ENCODE measurements at regions not wholly inside any gene's neighbourhood (a gene's known extent, or its start where the extent isn't known, plus 50 kb on each side); places are given as distances from the start of the nearest gene placed in this dataset.

GRCh38 chr10:128860574-128860973 is 606.5 kb upstream of the MGMT start:
- Histone ChIP-seq H3K79me2 (ENCODE audit: insufficient read depth) (no peaks in the 10 kb centered on the region), H3K4me3 (ENCODE audit: low read depth in 2 of 2, low read length in 1 of 2) (no peak overlapping the region), H3K36me3 (replicated peaks in 1 of 2; ENCODE audit: control insufficient read depth in 1 of 2, insufficient read depth in 2 of 2, low read length in 1 of 2) (no peaks in the 10 kb centered on the region), H4K20me1 (ENCODE audit: insufficient read depth) (no peaks in the 10 kb centered on the region), H3K27ac (ENCODE audit: low read depth in 2 of 2, low read length in 1 of 2) (no peak overlapping the region), H3K4me1 (ENCODE audit: control insufficient read depth in 1 of 2, insufficient read depth in 2 of 2, low read depth in 1 of 2, low read length in 1 of 2) (no peaks in the 10 kb centered on the region), H2AFZ (ENCODE audit: low read depth) (no peak overlapping the region), H3K9ac (no peak overlapping the region), H3K9me3 (no peaks in the 10 kb centered on the region), H3K9me2 (no peaks in the 10 kb centered on the region), H3K4me2 (no peak overlapping the region), H3K27me3 (ENCODE audit: insufficient read depth) (no peaks in the 10 kb centered on the region), H3F3A (replicated peaks; ENCODE audit: insufficient read depth) (no peaks in the 10 kb centered on the region)
- no peak for TF ChIP-seq CHD2 (IDR thresholded peaks at IDR 0.05; ENCODE audit: low read length, partially characterized antibody)
- no peak for TF ChIP-seq REST (IDR thresholded peaks at IDR 0.05; ENCODE audit: low read depth, low read length)
- no peak for TF ChIP-seq PBX3 (IDR thresholded peaks at IDR 0.05)
- no peak for TF ChIP-seq TCF12 (IDR thresholded peaks at IDR 0.05)
- TF ChIP-seq FOXM1 (IDR thresholded peaks at IDR 0.05; ENCODE audit: low read depth): no peak
- TF ChIP-seq RFX5 (IDR thresholded peaks at IDR 0.05; ENCODE audit: low read length): no peak
- WGBS (ENCODE audit: low lambda C conversion rate): 23% methylated on average over 4 of the region's 9 CpGs
- DNase-seq: no peak
- ChIA-PET POLR2A (no interaction called here), CTCF (interaction anchor here (0.8 to 1.5 kb wide), 10 partner anchors 12 to 649 kb away, joined by 3 to 6 read pairs (median 3); no protein-coding TSS in a partner anchor)

GRCh38 chr10:128861018-128861901 is 605.8 kb upstream of the MGMT start:
- Histone ChIP-seq H4K20me1 (ENCODE audit: insufficient read depth) (no peaks in the 10 kb centered on the region), H3K4me2 (no peak overlapping the region), H3K79me2 (ENCODE audit: insufficient read depth) (no peaks in the 10 kb centered on the region), H3K9me2 (no peaks in the 10 kb centered on the region), H3K27me3 (ENCODE audit: insufficient read depth) (no peaks in the 10 kb centered on the region), H3K27ac (ENCODE audit: low read depth in 2 of 2, low read length in 1 of 2) (no peak overlapping the region), H3K36me3 (replicated peaks in 1 of 2; ENCODE audit: control insufficient read depth in 1 of 2, insufficient read depth in 2 of 2, low read length in 1 of 2) (no peaks in the 10 kb centered on the region), H3K9ac (no peak overlapping the region), H2AFZ (ENCODE audit: low read depth) (no peak overlapping the region), H3K4me1 (ENCODE audit: control insufficient read depth in 1 of 2, insufficient read depth in 2 of 2, low read depth in 1 of 2, low read length in 1 of 2) (no peaks in the 10 kb centered on the region), H3K4me3 (ENCODE audit: low read depth in 2 of 2, low read length in 1 of 2) (no peak overlapping the region), H3K9me3 (no peaks in the 10 kb centered on the region), H3F3A (replicated peaks; ENCODE audit: insufficient read depth) (no peaks in the 10 kb centered on the region)
- ChIA-PET CTCF (interaction anchor here (0.8 to 1.5 kb wide), 5 partner anchors 12 to 649 kb away, joined by 3 read pairs; no protein-coding TSS in a partner anchor), POLR2A (interaction anchor here (0.7 kb wide), 1 partner anchor 52 kb away, joined by 4 read pairs; no protein-coding TSS in a partner anchor)
- no peak for DNase-seq
- WGBS (ENCODE audit: low lambda C conversion rate): 49% methylated on average over 14 of the region's 15 CpGs
- TF ChIP-seq USF1 (IDR thresholded peaks at IDR 0.05; ENCODE audit: borderline replicate concordance, low read depth) (no peak), MXI1 (IDR thresholded peaks at IDR 0.05; ENCODE audit: low read depth, low read length) (no peak), USF2 (IDR thresholded peaks at IDR 0.05; ENCODE audit: borderline replicate concordance, low read depth, low read length) (no peak), SMC3 (IDR thresholded peaks at IDR 0.05; ENCODE audit: low read depth, low read length) (no peak), EZH2phosphoT487 (IDR thresholded peaks at IDR 0.05; ENCODE audit: borderline replicate concordance, low read depth) (no peak), RFX5 (IDR thresholded peaks at IDR 0.05; ENCODE audit: low read length) (no peak), FOXM1 (IDR thresholded peaks at IDR 0.05; ENCODE audit: low read depth) (no peak), RAD21 (IDR thresholded peaks at IDR 0.05; ENCODE audit: low read length) (no peak), JUND (IDR thresholded peaks at IDR 0.05) (no peak), FOXJ3 (CRISPR knock-in tag; IDR thresholded peaks at IDR 0.05) (no peak), TAF1 (IDR thresholded peaks at IDR 0.05; ENCODE audit: borderline replicate concordance, low read depth, low read length) (no peak), EP300 (IDR thresholded peaks at IDR 0.05; ENCODE audit: borderline replicate concordance in 1 of 2, low read depth in 1 of 2, low read length in 1 of 2) (no peak), FOSL2 (IDR thresholded peaks at IDR 0.05; ENCODE audit: borderline replicate concordance, low read depth) (no peak), SIN3A (IDR thresholded peaks at IDR 0.05; ENCODE audit: borderline replicate concordance, low read depth, low read length) (no peak)
